ENCODE measurements at regions not wholly inside any gene's neighbourhood (a gene's known extent, or its start where the extent isn't known, plus 50 kb on each side); places are given as distances from the start of the nearest gene placed in this dataset.
A peak's percentile ranks its signal among the peaks of the same experiment; 100 is the strongest.

- 3% methylated on average over 4 of the region's 7 CpGs for WGBS (ENCODE audit: insufficient coverage)
- Histone ChIP-seq H3K9me3 (replicated peaks; ENCODE audit: control insufficient read depth, low read depth, low read length) (no peaks in the 10 kb centered on the region), H3K27ac (ENCODE audit: low read length) (no peak overlapping the region), H3K4me1 (ENCODE audit: control insufficient read depth, insufficient read depth, low read length) (no peaks in the 10 kb centered on the region), H3K4me3 (ENCODE audit: low read length) (no peak overlapping the region), H3K36me3 (ENCODE audit: control insufficient read depth, insufficient read depth, low read length) (no peaks in the 10 kb centered on the region), H3K27me3 (ENCODE audit: control insufficient read depth, insufficient read depth, low read length) (no peaks in the 10 kb centered on the region)
- peak; percentile 89 for DNase-seq
Measured at GRCh38 chr11:42524534-42525227, 787.1 kb upstream of the API5 start.

- no peak overlapping the region for H3K27ac ChIP-seq (ENCODE audit: low read length)
- H3K36me3 ChIP-seq (ENCODE audit: control insufficient read depth, insufficient read depth, low read length) = no peaks in the 10 kb centered on the region
- no peaks in the 10 kb centered on the region for H3K27me3 ChIP-seq (ENCODE audit: control insufficient read depth, insufficient read depth, low read length)
- 83% methylated on average over 1 of the region's 4 CpGs for WGBS (ENCODE audit: insufficient coverage)
- no peak for DNase-seq
- H3K9me3 ChIP-seq (replicated peaks; ENCODE audit: control insufficient read depth, low read depth, low read length) = no peaks in the 10 kb centered on the region
- H3K4me1 ChIP-seq (ENCODE audit: control insufficient read depth, insufficient read depth, low read length) = no peaks in the 10 kb centered on the region
- no peak overlapping the region for H3K4me3 ChIP-seq (ENCODE audit: low read length)
Measured at GRCh38 chr11:42526426-42526825, 785.4 kb upstream of the API5 start.

GRCh38 chr11:42528471-42528870, 783.3 kb upstream of the API5 start:
- Histone ChIP-seq H3K4me1 (ENCODE audit: control insufficient read depth, insufficient read depth, low read length) (no peaks in the 10 kb centered on the region), H3K27me3 (ENCODE audit: control insufficient read depth, insufficient read depth, low read length) (no peaks in the 10 kb centered on the region), H3K4me3 (ENCODE audit: low read length) (no peak overlapping the region), H3K9me3 (replicated peaks; ENCODE audit: control insufficient read depth, low read depth, low read length) (no peaks in the 10 kb centered on the region), H3K36me3 (ENCODE audit: control insufficient read depth, insufficient read depth, low read length) (no peaks in the 10 kb centered on the region), H3K27ac (ENCODE audit: low read length) (no peak overlapping the region)
- WGBS (ENCODE audit: insufficient coverage) = no CpG with 5 or more reads among the region's 2 CpGs
- no peak for DNase-seq

DNA sequence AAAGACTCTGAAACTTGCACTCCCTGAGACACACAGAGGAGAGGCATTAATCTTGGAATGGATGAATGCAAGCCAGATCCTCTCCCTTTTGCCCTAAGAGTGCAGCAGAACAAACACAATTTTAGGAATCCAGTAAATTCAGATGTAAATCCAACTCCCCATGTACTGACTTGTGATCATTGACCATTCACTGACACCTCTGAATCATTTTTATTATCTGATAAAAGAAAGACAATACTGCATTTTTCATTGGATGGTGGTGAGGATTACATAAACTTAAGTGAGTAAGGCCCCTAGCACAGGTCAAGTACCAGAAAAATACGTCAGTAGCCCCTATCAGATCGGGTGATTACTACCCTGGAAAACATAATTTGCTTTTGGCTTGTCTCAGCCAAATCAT, 782.9 kb upstream of the API5 start:
- no peak overlapping the region for H3K27ac ChIP-seq (ENCODE audit: low read length)
- H3K4me1 ChIP-seq (ENCODE audit: control insufficient read depth, insufficient read depth, low read length) = no peaks in the 10 kb centered on the region
- no peaks in the 10 kb centered on the region for H3K36me3 ChIP-seq (ENCODE audit: control insufficient read depth, insufficient read depth, low read length)
- DNase-seq = no peak
- no peaks in the 10 kb centered on the region for H3K9me3 ChIP-seq (replicated peaks; ENCODE audit: control insufficient read depth, low read depth, low read length)
- WGBS (ENCODE audit: insufficient coverage) = 80% methylated on average over 1 of the region's 2 CpGs
- no peak overlapping the region for H3K4me3 ChIP-seq (ENCODE audit: low read length)
- H3K27me3 ChIP-seq (ENCODE audit: control insufficient read depth, insufficient read depth, low read length) = no peaks in the 10 kb centered on the region

DNA sequence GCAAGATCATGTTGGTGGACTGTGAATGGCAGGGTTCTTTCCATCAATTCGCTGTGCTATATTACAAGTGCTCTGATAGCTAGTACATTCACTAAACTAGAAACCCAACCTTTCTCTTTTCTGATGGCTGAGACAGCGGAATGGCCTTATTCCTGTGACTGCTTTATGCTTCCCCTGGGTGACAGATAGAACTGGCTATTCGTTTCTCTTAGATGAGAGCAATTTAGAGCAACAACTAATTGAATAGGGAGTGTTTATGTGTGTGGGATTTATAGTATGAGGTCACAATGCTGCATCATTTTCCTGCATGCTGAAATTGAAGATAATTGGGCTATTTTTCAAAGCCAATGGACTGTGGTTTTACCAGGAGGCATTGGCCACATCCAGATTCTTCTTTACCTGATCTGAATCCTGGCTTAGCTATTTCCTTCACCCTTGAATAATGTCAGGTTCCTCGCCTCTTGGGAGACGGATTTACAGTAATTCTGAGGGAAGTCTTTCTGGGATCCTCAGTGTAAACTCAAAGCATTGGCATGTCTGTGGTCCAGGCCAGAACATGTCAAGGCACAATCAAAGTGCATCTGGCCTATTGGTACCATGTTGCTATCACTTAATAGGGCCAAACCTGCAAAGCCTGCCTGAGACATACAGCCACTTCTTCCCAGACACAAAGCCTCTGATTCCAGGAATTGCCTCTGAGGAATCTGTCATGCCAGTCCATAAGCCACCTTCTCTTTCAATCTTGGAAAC, 775.0 kb upstream of the API5 start:
- Histone ChIP-seq H3K27ac (ENCODE audit: low read length) (no peak overlapping the region), H3K4me3 (ENCODE audit: low read length) (no peak overlapping the region), H3K36me3 (ENCODE audit: control insufficient read depth, insufficient read depth, low read length) (no peaks in the 10 kb centered on the region), H3K4me1 (ENCODE audit: control insufficient read depth, insufficient read depth, low read length) (no peaks in the 10 kb centered on the region), H3K9me3 (replicated peaks; ENCODE audit: control insufficient read depth, low read depth, low read length) (peaks cover 2% of the 10 kb centered on the region), H3K27me3 (ENCODE audit: control insufficient read depth, insufficient read depth, low read length) (no peaks in the 10 kb centered on the region)
- 92% methylated on average over 2 of the region's 5 CpGs for WGBS (ENCODE audit: insufficient coverage)
- no peak for DNase-seq

DNA sequence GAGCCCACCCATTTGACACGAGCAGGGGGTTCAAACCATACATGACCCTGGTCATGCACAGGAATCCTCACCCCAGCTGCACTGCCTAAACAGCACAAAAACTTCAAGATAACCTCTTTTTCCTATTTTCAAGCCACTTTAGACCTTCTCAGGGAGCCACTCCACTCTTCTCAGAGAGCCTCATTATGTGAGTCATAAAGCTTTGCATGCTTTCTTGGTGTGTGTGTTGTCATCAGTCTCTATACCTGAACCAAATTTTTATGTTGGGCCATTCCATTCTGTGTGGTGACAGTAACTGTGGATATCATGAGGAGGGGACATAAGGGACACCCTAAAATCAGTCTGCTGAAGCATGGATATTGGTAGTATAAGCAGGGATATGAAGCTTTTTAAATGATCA, 769.5 kb upstream of the API5 start:
- Histone ChIP-seq H3K9me3 (replicated peaks; ENCODE audit: control insufficient read depth, low read depth, low read length) (peaks cover 2% of the 10 kb centered on the region), H3K27me3 (ENCODE audit: control insufficient read depth, insufficient read depth, low read length) (no peaks in the 10 kb centered on the region), H3K36me3 (ENCODE audit: control insufficient read depth, insufficient read depth, low read length) (no peaks in the 10 kb centered on the region), H3K4me1 (ENCODE audit: control insufficient read depth, insufficient read depth, low read length) (no peaks in the 10 kb centered on the region), H3K4me3 (ENCODE audit: low read length) (no peak overlapping the region), H3K27ac (ENCODE audit: low read length) (no peak overlapping the region)
- DNase-seq = no peak
- 89% methylated on average over 1 of the region's 1 CpG for WGBS (ENCODE audit: insufficient coverage)

GRCh38 chr11:42543844-42544419, 767.9 kb upstream of the API5 start:
- peaks cover 2% of the 10 kb centered on the region for H3K9me3 ChIP-seq (replicated peaks; ENCODE audit: control insufficient read depth, low read depth, low read length)
- no CpG with 5 or more reads among the region's 1 CpG for WGBS (ENCODE audit: insufficient coverage)
- no peak overlapping the region for H3K27ac ChIP-seq (ENCODE audit: low read length)
- H3K27me3 ChIP-seq (ENCODE audit: control insufficient read depth, insufficient read depth, low read length) = no peaks in the 10 kb centered on the region
- H3K4me3 ChIP-seq (ENCODE audit: low read length) = no peak overlapping the region
- H3K36me3 ChIP-seq (ENCODE audit: control insufficient read depth, insufficient read depth, low read length) = no peaks in the 10 kb centered on the region
- no peaks in the 10 kb centered on the region for H3K4me1 ChIP-seq (ENCODE audit: control insufficient read depth, insufficient read depth, low read length)
- DNase-seq = no peak

DNA sequence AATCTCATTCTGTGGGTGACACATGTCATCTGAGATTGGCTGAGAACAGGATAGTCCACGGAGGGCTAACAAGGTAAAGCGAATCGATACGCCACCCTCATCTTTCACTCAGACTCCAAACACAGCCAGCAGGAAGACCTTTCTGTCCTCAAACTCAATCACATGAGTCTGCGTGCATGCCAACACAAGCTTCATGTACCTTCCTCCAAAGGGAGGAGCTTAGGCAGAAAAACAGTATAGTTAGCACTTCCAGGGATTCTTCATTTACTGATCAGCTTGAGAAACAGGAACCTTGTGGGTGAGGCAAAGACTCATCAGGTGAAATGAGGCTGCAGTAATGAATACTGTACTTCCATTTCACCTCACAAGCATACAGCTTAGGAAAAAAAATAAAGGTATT, 767.1 kb upstream of the API5 start:
- H3K36me3 ChIP-seq (ENCODE audit: control insufficient read depth, insufficient read depth, low read length) = no peaks in the 10 kb centered on the region
- no peak overlapping the region for H3K4me3 ChIP-seq (ENCODE audit: low read length)
- no peak for DNase-seq
- H3K9me3 ChIP-seq (replicated peaks; ENCODE audit: control insufficient read depth, low read depth, low read length) = peaks cover 2% of the 10 kb centered on the region
- no peaks in the 10 kb centered on the region for H3K27me3 ChIP-seq (ENCODE audit: control insufficient read depth, insufficient read depth, low read length)
- no peak overlapping the region for H3K27ac ChIP-seq (ENCODE audit: low read length)
- WGBS (ENCODE audit: insufficient coverage) = no CpG with 5 or more reads among the region's 5 CpGs
- no peaks in the 10 kb centered on the region for H3K4me1 ChIP-seq (ENCODE audit: control insufficient read depth, insufficient read depth, low read length)

GRCh38 chr11:42545954-42546353, 765.8 kb upstream of the API5 start:
- H3K4me1 ChIP-seq (ENCODE audit: control insufficient read depth, insufficient read depth, low read length) = no peaks in the 10 kb centered on the region
- no peaks in the 10 kb centered on the region for H3K27me3 ChIP-seq (ENCODE audit: control insufficient read depth, insufficient read depth, low read length)
- H3K4me3 ChIP-seq (ENCODE audit: low read length) = no peak overlapping the region
- no peak for DNase-seq
- no peaks in the 10 kb centered on the region for H3K36me3 ChIP-seq (ENCODE audit: control insufficient read depth, insufficient read depth, low read length)
- H3K9me3 ChIP-seq (replicated peaks; ENCODE audit: control insufficient read depth, low read depth, low read length) = peaks cover 2% of the 10 kb centered on the region
- H3K27ac ChIP-seq (ENCODE audit: low read length) = no peak overlapping the region
- 86% methylated on average over 2 of the region's 3 CpGs for WGBS (ENCODE audit: insufficient coverage)

- DNase-seq = peak; percentile 4
- H3K4me3 ChIP-seq (ENCODE audit: low read length) = no peak overlapping the region
- no peak overlapping the region for H3K27ac ChIP-seq (ENCODE audit: low read length)
- WGBS (ENCODE audit: insufficient coverage) = 86% methylated on average over 1 of the region's 3 CpGs
- no peaks in the 10 kb centered on the region for H3K9me3 ChIP-seq (replicated peaks; ENCODE audit: control insufficient read depth, low read depth, low read length)
- H3K4me1 ChIP-seq (ENCODE audit: control insufficient read depth, insufficient read depth, low read length) = no peaks in the 10 kb centered on the region
- H3K27me3 ChIP-seq (ENCODE audit: control insufficient read depth, insufficient read depth, low read length) = no peaks in the 10 kb centered on the region
- H3K36me3 ChIP-seq (ENCODE audit: control insufficient read depth, insufficient read depth, low read length) = no peaks in the 10 kb centered on the region
Measured at GRCh38 chr11:42552786-42553185, 759.0 kb upstream of the API5 start.

All from muscle of leg (tissue), 3 donors.